Naive B cell (primary cell): ENCODE measurements at regions not wholly inside any gene's neighbourhood (a gene's known extent, or its start where the extent isn't known, plus 50 kb on each side); places are given as distances from the start of the nearest gene placed in this dataset.
"Not testable (repeated sequence)": the region's sequence is repeated elsewhere in the genome, so short reads cannot be mapped to it uniquely, and the experiment has no call there.

Experiments used
- ATAC-seq, 2 donors: fragments of 150-1000 bp; cut with Tn5 transposase; 2 replicates each; pipeline ENCODE4 v1.10.0; 2021; ENCODE audit warnings: low read depth in 2 of 2, mild to moderate bottlenecking in 2 of 2, moderate library complexity in 2 of 2
- DNase-seq: peaks from one replicate; pipeline ENCODE4 v3.0.0; 2022
- H3K27ac Mint-ChIP-seq, 6 donors: one replicate each; pipeline ENCODE4 v1.8.0; 2020 to 2022; ENCODE audit warnings: mild to moderate bottlenecking in 6 of 6, mixed read lengths in 6 of 6, moderate library complexity in 5 of 6, inconsistent platforms in 2 of 6
- H3K27me3 Mint-ChIP-seq, 3 donors: one replicate each; pipeline ENCODE4 v1.8.0; 2021 to 2022; ENCODE audit warnings: mixed read lengths in 3 of 3, mild to moderate bottlenecking in 1 of 3
- H3K36me3 Mint-ChIP-seq, 2 donors: one replicate each; pipeline ENCODE4 v1.8.0; 2020 to 2022; ENCODE audit warnings: mixed read lengths in 2 of 2, inconsistent platforms in 1 of 2, mild to moderate bottlenecking in 1 of 2
- H3K4me1 Mint-ChIP-seq, 3 donors: one replicate each; pipeline ENCODE4 v1.8.0; 2020 to 2022; ENCODE audit warnings: mixed read lengths in 3 of 3, inconsistent platforms in 1 of 3, mild to moderate bottlenecking in 1 of 3, moderate library complexity in 1 of 3
- H3K4me3 Mint-ChIP-seq, 8 donors: one replicate each; pipeline ENCODE4 v1.8.0; 2020 to 2022; ENCODE audit warnings: mild to moderate bottlenecking in 8 of 8, mixed read lengths in 8 of 8, moderate library complexity in 8 of 8, inconsistent platforms in 2 of 8
- H3K9me3 Mint-ChIP-seq, 7 donors: one replicate each; pipeline ENCODE4 v1.8.0; 2020 to 2022; ENCODE audit warnings: mixed read lengths in 7 of 7, mild to moderate bottlenecking in 5 of 7, inconsistent platforms in 2 of 7, moderate library complexity in 1 of 7

- Mint-ChIP-seq H3K4me3 (no peak overlapping the region), H3K27me3 (peaks cover 28 to 67% (median 67%) of the 10 kb centered on the region in 3 donors), H3K36me3 (no peaks in the 10 kb centered on the region), H3K9me3 (peaks cover 0 to 10% (median 3%) of the 10 kb centered on the region in 7 donors), H3K27ac (no peak overlapping the region), H3K4me1 (no peaks in the 10 kb centered on the region)
- no peak for DNase-seq
- ATAC-seq, result no peak
Observed at GRCh38 chr3:170653801-170654200, 67.9 kb upstream of the SLC7A14 start.

- Mint-ChIP-seq H3K36me3 (no peaks in the 10 kb centered on the region), H3K4me3 (no peak overlapping the region), H3K27ac (no peak overlapping the region), H3K27me3 (peaks cover 21 to 62% (median 61%) of the 10 kb centered on the region in 3 donors), H3K4me1 (no peaks in the 10 kb centered on the region), H3K9me3 (peaks cover 0 to 9% (median 4%) of the 10 kb centered on the region in 7 donors)
- ATAC-seq (no peak), DNase-seq (no peak)
Observed at GRCh38 chr3:170651260-170651845, 65.5 kb upstream of the SLC7A14 start.

- DNase-seq, H3K4me1 Mint-ChIP-seq, ATAC-seq, H3K4me3 Mint-ChIP-seq, H3K27ac Mint-ChIP-seq, H3K36me3 Mint-ChIP-seq: not testable (repeated sequence)
- peaks cover 0 to 17% (median 9%) of the 10 kb centered on the region in 7 donors for H3K9me3 Mint-ChIP-seq
- H3K27me3 Mint-ChIP-seq, result peaks cover 24 to 60% (median 60%) of the 10 kb centered on the region in 3 donors
Observed at GRCh38 chr3:170650557-170650956, 64.7 kb upstream of the SLC7A14 start.

DNA sequence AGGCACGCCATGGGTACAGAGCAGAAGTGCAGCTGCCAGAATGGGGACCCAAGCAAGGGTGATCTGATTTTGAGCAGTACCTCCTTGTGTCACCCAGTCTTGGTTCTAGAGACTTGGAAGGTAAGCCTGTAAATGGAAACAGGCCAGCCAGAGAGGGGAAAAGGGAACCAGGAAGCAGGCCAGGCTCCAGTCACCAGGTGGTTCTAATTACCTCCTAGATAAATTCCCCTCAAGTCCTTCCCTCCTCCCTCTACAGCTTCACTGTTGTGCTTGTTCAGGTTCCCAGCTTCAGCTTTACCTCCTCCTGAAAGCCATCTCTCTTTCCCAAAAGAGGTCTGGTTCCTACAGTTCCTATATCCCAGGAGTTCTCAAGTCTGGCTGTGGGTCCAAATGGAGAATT is 58.8 kb upstream of the SLC7A14 start:
- DNase-seq (no peak), ATAC-seq (no peak)
- H3K36me3 Mint-ChIP-seq, result peaks cover 0 to 8% of the 10 kb centered on the region in 2 donors
- H3K27ac Mint-ChIP-seq, result no peak overlapping the region
- H3K4me1 Mint-ChIP-seq, result no peaks in the 10 kb centered on the region
- H3K27me3 Mint-ChIP-seq, result peaks cover 39 to 58% (median 52%) of the 10 kb centered on the region in 3 donors
- H3K9me3 Mint-ChIP-seq, result peaks cover 6 to 30% (median 18%) of the 10 kb centered on the region in 7 donors
- no peak overlapping the region for H3K4me3 Mint-ChIP-seq

- ATAC-seq (no peak), DNase-seq (no peak)
- H3K36me3 Mint-ChIP-seq, result peaks cover 0 to 8% of the 10 kb centered on the region in 2 donors
- H3K27ac Mint-ChIP-seq, result no peak overlapping the region
- H3K9me3 Mint-ChIP-seq, result peaks cover 6 to 30% (median 17%) of the 10 kb centered on the region in 7 donors
- H3K4me1 Mint-ChIP-seq, result no peaks in the 10 kb centered on the region
- H3K4me3 Mint-ChIP-seq, result no peak overlapping the region
- peaks cover 43 to 58% (median 43%) of the 10 kb centered on the region in 3 donors for H3K27me3 Mint-ChIP-seq
Observed at GRCh38 chr3:170643831-170644230, 58.0 kb upstream of the SLC7A14 start.

DNA sequence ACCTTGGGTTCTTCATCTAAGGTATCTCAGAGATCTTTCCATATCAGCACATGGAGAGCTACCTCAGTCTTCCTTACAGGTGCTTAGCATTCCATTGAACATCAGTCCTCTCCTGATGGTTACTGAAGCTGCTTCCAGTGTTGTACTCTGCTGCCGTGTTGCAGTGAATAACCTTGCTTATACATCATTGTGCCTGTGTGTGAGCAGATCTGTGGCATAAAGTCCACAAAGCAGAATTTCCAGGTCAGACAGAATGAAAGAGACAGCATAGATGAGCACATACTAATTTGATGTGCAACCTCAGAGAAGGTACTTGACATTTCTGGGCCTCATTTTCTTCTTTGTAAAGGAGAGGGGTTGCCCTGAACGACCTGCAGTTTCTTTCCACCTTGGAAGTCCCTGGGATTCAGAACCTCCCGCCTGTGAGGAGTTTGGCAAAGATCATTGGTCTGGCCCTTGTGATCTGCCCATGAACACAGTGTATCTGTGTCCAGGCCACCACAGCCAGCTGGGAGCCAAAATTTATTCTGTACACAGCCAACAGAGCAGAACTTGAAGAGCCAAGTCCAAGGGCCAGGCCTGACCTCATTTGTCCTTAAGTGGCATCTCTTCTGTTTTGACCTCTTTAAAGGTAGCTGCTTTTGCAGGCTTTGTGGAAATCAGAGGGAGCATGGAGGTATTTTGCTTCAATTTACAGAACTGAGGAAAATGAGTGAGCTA is 57.2 kb upstream of the SLC7A14 start:
- Mint-ChIP-seq H3K9me3 (peaks cover 6 to 30% (median 17%) of the 10 kb centered on the region in 7 donors), H3K36me3 (peaks cover 0 to 8% of the 10 kb centered on the region in 2 donors), H3K4me3 (no peak overlapping the region), H3K4me1 (no peaks in the 10 kb centered on the region), H3K27ac (no peak overlapping the region), H3K27me3 (peaks cover 38 to 50% (median 50%) of the 10 kb centered on the region in 3 donors)
- DNase-seq (no peak), ATAC-seq (no peak)

GRCh38 chr3:170641510-170642236 is 55.8 kb upstream of the SLC7A14 start:
- H3K9me3 Mint-ChIP-seq, result peaks cover 6 to 26% (median 17%) of the 10 kb centered on the region in 7 donors
- H3K27ac Mint-ChIP-seq, result no peak overlapping the region
- no peaks in the 10 kb centered on the region for H3K4me1 Mint-ChIP-seq
- DNase-seq (no peak), ATAC-seq (no peak)
- peaks cover 46 to 62% (median 55%) of the 10 kb centered on the region in 3 donors for H3K27me3 Mint-ChIP-seq
- H3K36me3 Mint-ChIP-seq, result peaks cover 0 to 8% of the 10 kb centered on the region in 2 donors
- H3K4me3 Mint-ChIP-seq, result no peak overlapping the region

DNA sequence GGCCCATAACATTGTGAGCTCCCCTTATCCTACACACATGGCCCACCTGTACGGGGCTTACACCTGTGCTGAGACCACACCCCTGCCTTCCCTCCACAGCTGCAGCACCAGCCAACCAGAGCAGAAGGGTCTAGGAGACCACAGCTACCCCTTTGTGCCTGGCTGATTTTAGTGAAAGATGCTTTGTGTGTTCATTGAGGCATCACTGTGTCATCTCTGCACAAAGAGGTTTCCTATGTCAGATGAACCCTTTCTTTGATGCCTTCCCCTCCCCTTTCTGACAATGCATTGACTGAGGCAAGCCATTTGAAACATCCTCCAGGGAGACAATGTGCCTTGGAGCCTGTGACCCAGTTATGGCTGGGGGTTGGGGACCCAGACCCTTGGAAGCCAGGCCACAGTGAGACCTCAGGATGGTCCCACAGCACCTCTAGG is 54.9 kb upstream of the SLC7A14 start:
- Mint-ChIP-seq H3K9me3 (peaks cover 6 to 20% (median 14%) of the 10 kb centered on the region in 7 donors), H3K27me3 (peaks cover 55 to 71% (median 57%) of the 10 kb centered on the region in 3 donors), H3K27ac (peak overlapping the region in 1 of 6 donors; percentile 59), H3K36me3 (peaks cover 0 to 14% of the 10 kb centered on the region in 2 donors), H3K4me1 (no peaks in the 10 kb centered on the region), H3K4me3 (no peak overlapping the region)
- DNase-seq (no peak), ATAC-seq (no peak)

DNA sequence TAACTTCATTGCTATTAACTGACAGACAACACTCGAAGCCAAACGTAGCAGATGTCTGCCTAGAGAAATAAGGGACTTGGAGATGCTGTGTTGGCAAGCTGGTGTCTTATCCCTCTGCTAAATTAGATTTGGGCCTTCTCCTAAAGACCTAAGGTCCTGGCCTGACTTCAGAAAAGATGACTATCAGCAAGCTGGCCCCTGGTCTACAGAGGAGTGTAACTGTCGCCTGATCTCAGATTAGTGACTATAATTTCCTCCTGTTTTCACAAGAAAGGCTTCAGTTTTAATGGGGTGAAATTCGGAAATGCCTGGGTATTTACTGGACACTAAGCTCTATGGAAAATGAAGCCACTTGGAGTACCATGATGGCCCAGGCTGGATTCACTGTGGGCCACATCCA is 53.1 kb upstream of the SLC7A14 start:
- Mint-ChIP-seq H3K9me3 (peaks cover 4 to 14% (median 7%) of the 10 kb centered on the region in 7 donors), H3K4me1 (no peaks in the 10 kb centered on the region), H3K27me3 (peaks cover 65 to 79% (median 66%) of the 10 kb centered on the region in 3 donors), H3K27ac (no peak overlapping the region), H3K36me3 (peaks cover 0 to 13% of the 10 kb centered on the region in 2 donors), H3K4me3 (no peak overlapping the region)
- no peak for ATAC-seq
- no peak for DNase-seq

DNA sequence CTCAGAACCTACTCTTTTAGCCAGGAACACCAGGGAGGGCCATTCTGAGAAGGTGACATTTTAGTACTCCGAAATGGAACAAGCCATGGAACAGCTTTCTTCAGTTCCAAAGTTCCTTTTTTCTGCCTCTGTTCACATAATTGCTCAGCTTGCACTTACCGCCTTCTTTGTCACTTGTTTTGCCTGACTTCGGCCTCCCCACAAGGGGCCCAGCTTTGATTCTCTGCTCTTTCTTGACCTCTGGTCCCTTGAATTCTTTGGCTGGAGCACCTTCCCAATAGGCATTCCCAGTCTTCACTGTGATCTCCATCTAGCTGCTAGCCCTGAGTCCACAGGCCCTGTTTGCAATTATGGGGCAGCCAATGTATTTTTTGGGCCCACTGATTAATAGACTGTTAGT is 51.4 kb upstream of the SLC7A14 start:
- ATAC-seq (no peak), DNase-seq (no peak)
- H3K4me1 Mint-ChIP-seq, result peaks cover 0 to 3% (median 0%) of the 10 kb centered on the region in 3 donors
- peaks cover 0 to 4% (median 3%) of the 10 kb centered on the region in 7 donors for H3K9me3 Mint-ChIP-seq
- H3K4me3 Mint-ChIP-seq, result no peak overlapping the region
- H3K36me3 Mint-ChIP-seq, result peaks cover 0 to 7% of the 10 kb centered on the region in 2 donors
- H3K27me3 Mint-ChIP-seq, result peaks cover 55 to 71% (median 56%) of the 10 kb centered on the region in 3 donors
- no peak overlapping the region for H3K27ac Mint-ChIP-seq

DNA sequence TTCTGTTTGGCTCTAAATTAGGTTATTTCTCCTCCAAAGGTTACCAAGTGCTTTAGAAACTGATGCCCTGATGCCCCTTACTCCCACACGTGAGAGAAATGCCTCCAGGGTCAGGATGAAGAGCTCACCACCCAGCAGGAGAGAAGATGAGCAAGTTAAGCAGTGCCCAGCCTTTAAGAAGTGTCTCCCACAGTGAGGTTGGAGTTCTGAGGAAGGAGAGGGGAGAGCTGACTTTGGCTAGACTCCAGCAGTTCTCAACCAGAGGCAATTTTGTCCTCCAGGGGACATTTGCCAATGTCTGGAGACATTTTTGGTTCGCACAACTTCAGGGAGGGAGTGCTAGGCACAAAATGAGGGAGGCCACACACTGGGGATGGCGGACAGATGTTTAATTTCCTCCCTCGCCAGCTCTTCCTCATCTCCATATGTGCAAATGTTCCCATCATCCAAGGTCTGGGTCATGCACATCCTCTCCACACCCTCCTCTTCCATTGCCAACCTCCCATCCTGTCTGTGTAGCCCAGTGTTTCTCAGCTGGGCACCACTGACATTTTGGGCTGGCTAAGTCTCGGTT is 50.6 kb upstream of the SLC7A14 start:
- Mint-ChIP-seq H3K4me3 (no peak overlapping the region), H3K27me3 (peaks cover 46 to 69% (median 49%) of the 10 kb centered on the region in 3 donors), H3K27ac (no peak overlapping the region), H3K4me1 (peaks cover 0 to 3% (median 0%) of the 10 kb centered on the region in 3 donors), H3K36me3 (peaks cover 0 to 7% of the 10 kb centered on the region in 2 donors), H3K9me3 (peaks cover 0 to 4% (median 3%) of the 10 kb centered on the region in 7 donors)
- no peak for ATAC-seq
- DNase-seq, result no peak
